ENCODE measurements at regions not wholly inside any gene's neighbourhood (a gene's known extent, or its start where the extent isn't known, plus 50 kb on each side); places are given as distances from the start of the nearest gene placed in this dataset.

GRCh38 chr6:47117314-47117713 is 75.2 kb upstream of the ADGRF1 start:
- TF ChIP-seq POLR2A (IDR thresholded peaks at IDR 0.05) = no peak
- TF ChIP-seq, protein P1, sequence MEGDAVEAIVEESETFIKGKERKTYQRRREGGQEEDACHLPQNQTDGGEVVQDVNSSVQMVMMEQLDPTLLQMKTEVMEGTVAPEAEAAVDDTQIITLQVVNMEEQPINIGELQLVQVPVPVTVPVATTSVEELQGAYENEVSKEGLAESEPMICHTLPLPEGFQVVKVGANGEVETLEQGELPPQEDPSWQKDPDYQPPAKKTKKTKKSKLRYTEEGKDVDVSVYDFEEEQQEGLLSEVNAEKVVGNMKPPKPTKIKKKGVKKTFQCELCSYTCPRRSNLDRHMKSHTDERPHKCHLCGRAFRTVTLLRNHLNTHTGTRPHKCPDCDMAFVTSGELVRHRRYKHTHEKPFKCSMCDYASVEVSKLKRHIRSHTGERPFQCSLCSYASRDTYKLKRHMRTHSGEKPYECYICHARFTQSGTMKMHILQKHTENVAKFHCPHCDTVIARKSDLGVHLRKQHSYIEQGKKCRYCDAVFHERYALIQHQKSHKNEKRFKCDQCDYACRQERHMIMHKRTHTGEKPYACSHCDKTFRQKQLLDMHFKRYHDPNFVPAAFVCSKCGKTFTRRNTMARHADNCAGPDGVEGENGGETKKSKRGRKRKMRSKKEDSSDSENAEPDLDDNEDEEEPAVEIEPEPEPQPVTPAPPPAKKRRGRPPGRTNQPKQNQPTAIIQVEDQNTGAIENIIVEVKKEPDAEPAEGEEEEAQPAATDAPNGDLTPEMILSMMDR (IDR thresholded peaks at IDR 0.05) = no peak
